ENCODE measurements at regions not wholly inside any gene's neighbourhood (a gene's known extent, or its start where the extent isn't known, plus 50 kb on each side); places are given as distances from the start of the nearest gene placed in this dataset.
A peak's percentile ranks its signal among the peaks of the same experiment; 100 is the strongest.

- TF ChIP-seq POLR2A (IDR thresholded peaks at IDR 0.05): no peak
- no peak for TF ChIP-seq CTCF (IDR thresholded peaks at IDR 0.05)
- Histone ChIP-seq H3K9me3 (replicated peaks in 1 of 3) (no peaks in the 10 kb centered on the region), H3K36me3 (replicated peaks in 1 of 2) (no peaks in the 10 kb centered on the region), H3K27me3 (peaks cover 22% of the 10 kb centered on the region), H3K27ac (no peak overlapping the region), H3K4me3 (peak overlapping the region in 1 of 4 donors; percentile 57), H3K4me1 (replicated peaks in 1 of 2) (peaks cover 7 to 23% of the 10 kb centered on the region in 2 donors)
- intact Hi-C loops (cut with DNase I): no loop called here
- no peak for DNase-seq
- 1 to 2% (median 2%) methylated on average over 26 to 27 of the region's 27 CpGs for WGBS, 4 donors
These were observed 152.9 kb upstream of the GOLIM4 start for GRCh38 chr3:168248383-168249204.

- no peaks in the 10 kb centered on the region for H3K4me1 ChIP-seq (replicated peaks in 1 of 2)
- intact Hi-C loops (cut with DNase I): no loop called here
- H3K27ac ChIP-seq: no peak overlapping the region
- H3K36me3 ChIP-seq (replicated peaks in 1 of 2): no peaks in the 10 kb centered on the region
- H3K27me3 ChIP-seq: peaks cover 3% of the 10 kb centered on the region
- no peak overlapping the region for H3K4me3 ChIP-seq
- TF ChIP-seq POLR2A (IDR thresholded peaks at IDR 0.05) (no peak), CTCF (IDR thresholded peaks at IDR 0.05) (no peak)
- DNase-seq: no peak
- no peaks in the 10 kb centered on the region for H3K9me3 ChIP-seq (replicated peaks in 1 of 3)
- 62 to 79% (median 71%) methylated on average over 5 of the region's 5 CpGs for WGBS, 4 donors
These were observed 145.4 kb upstream of the GOLIM4 start for GRCh38 chr3:168241156-168241555.

GRCh38 chr3:168239287-168239686 lies 143.6 kb upstream of the GOLIM4 start:
- WGBS, 4 donors: 14 to 29% (median 20%) methylated on average over 1 of the region's 1 CpG
- intact Hi-C loops (cut with DNase I): no loop called here
- peaks cover 3% of the 10 kb centered on the region for H3K27me3 ChIP-seq

GRCh38 chr3:168233001-168233400 lies 137.3 kb upstream of the GOLIM4 start:
- no peaks in the 10 kb centered on the region for H3K27me3 ChIP-seq
- no peak overlapping the region for H3K27ac ChIP-seq
- H3K4me1 ChIP-seq (replicated peaks in 1 of 2): no peaks in the 10 kb centered on the region
- 74 to 88% (median 75%) methylated on average over 1 of the region's 1 CpG for WGBS, 4 donors
- no peak for TF ChIP-seq POLR2A (IDR thresholded peaks at IDR 0.05)
- no peak for TF ChIP-seq CTCF (IDR thresholded peaks at IDR 0.05)
- intact Hi-C loops (cut with DNase I): no loop called here
- DNase-seq: no peak
- H3K36me3 ChIP-seq (replicated peaks in 1 of 2): no peaks in the 10 kb centered on the region
- H3K4me3 ChIP-seq: no peak overlapping the region
- no peaks in the 10 kb centered on the region for H3K9me3 ChIP-seq (replicated peaks in 1 of 3)

More at GRCh38 chr3:168239287-168239686, 143.6 kb upstream of the GOLIM4 start:
- H3K36me3 ChIP-seq (replicated peaks in 1 of 2): no peaks in the 10 kb centered on the region
- H3K27ac ChIP-seq: no peak overlapping the region
- TF ChIP-seq POLR2A (IDR thresholded peaks at IDR 0.05) (no peak), CTCF (IDR thresholded peaks at IDR 0.05) (no peak)
- H3K9me3 ChIP-seq (replicated peaks in 1 of 3): no peaks in the 10 kb centered on the region
- no peak for DNase-seq
- H3K4me1 ChIP-seq (replicated peaks in 1 of 2): no peaks in the 10 kb centered on the region
- no peak overlapping the region for H3K4me3 ChIP-seq

All from adrenal gland (tissue), 9 donors.